Hepatocyte (in vitro differentiated cells): ENCODE measurements at regions not wholly inside any gene's neighbourhood (a gene's known extent, or its start where the extent isn't known, plus 50 kb on each side); places are given as distances from the start of the nearest gene placed in this dataset.

Source experiments
- DNase-seq: peaks from one replicate; pipeline ENCODE4 v3.0.0-alpha.2; 2016; ENCODE audit warnings: low spot score
- H2AFZ ChIP-seq: fragments of 200-600 bp; sonication (generic); 2 replicates; pipeline ENCODE4 v1.6.0; 2016; ENCODE audit warnings: antibody characterized with exemption, mild to moderate bottlenecking
- H3K27ac ChIP-seq: fragments of 200-600 bp; sonication (generic); 2 replicates; pipeline ENCODE4 v1.5.1; 2016; ENCODE audit warnings: mild to moderate bottlenecking
- H3K27me3 ChIP-seq: fragments of 200-600 bp; sonication (generic); 2 replicates; pipeline ENCODE4 v1.6.1; 2016
- H3K36me3 ChIP-seq: fragments of 200-600 bp; sonication (generic); replicated peaks from 2 replicates; pipeline ENCODE4 v1.5.1; 2016; ENCODE audit warnings: low read depth; ENCODE audit not compliant: insufficient read depth
- H3K4me1 ChIP-seq: fragments of 200-600 bp; sonication (generic); 2 replicates; pipeline ENCODE4 v1.5.1; 2016; ENCODE audit warnings: mild to moderate bottlenecking, moderate library complexity; ENCODE audit not compliant: insufficient read depth
- H3K4me2 ChIP-seq: fragments of 200-600 bp; sonication (generic); 2 replicates; pipeline ENCODE4 v1.6.0; 2016
- H3K4me3 ChIP-seq: fragments of 200-600 bp; sonication (generic); 2 replicates; pipeline ENCODE4 v1.5.1; 2016; ENCODE audit warnings: mild to moderate bottlenecking
- H3K79me2 ChIP-seq: fragments of 200-600 bp; sonication (generic); 2 replicates; pipeline ENCODE4 v1.6.0; 2017; ENCODE audit warnings: mild to moderate bottlenecking
- H3K9me2 ChIP-seq: fragments of 200-600 bp; sonication (generic); replicated peaks from 2 replicates; pipeline ENCODE4 v1.6.0; 2017; ENCODE audit warnings: mild to moderate bottlenecking; ENCODE audit not compliant: insufficient read depth
- H3K9me3 ChIP-seq: fragments of 200-600 bp; sonication (generic); 2 replicates; pipeline ENCODE4 v1.5.1; 2016; ENCODE audit warnings: low read depth, mild to moderate bottlenecking
- H4K20me1 ChIP-seq: fragments of 200-600 bp; sonication (generic); 2 replicates; pipeline ENCODE4 v1.6.0; 2016; ENCODE audit warnings: mild to moderate bottlenecking; ENCODE audit not compliant: insufficient read depth, poor library complexity, severe bottlenecking
- CTCF ChIP-seq: fragments of 200-600 bp; sonication (generic); IDR thresholded peaks from 2 replicates; pipeline ENCODE4 v1.5.1; 2016; ENCODE audit warnings: antibody characterized with exemption, mild to moderate bottlenecking; ENCODE audit not compliant: poor library complexity
- EZH2 ChIP-seq: fragments of 200-600 bp; sonication (generic); IDR thresholded peaks from 2 replicates; pipeline ENCODE4 v1.6.1; 2016; ENCODE audit warnings: antibody characterized with exemption, mild to moderate bottlenecking, borderline replicate concordance
- EZH2phosphoT487 ChIP-seq: fragments of 200-600 bp; sonication (generic); IDR thresholded peaks from one replicate; pipeline ENCODE4 v1.6.1; 2018; ENCODE audit warnings: antibody characterized with exemption, mild to moderate bottlenecking, low read depth, moderate library complexity; ENCODE audit not compliant: unreplicated experiment, severe bottlenecking
- WGBS: methylation state at CpG from one replicate; pipeline ENCODE4 v1.1.6; 2016; ENCODE audit warnings: low lambda C conversion rate; ENCODE audit errors: missing lambda C conversion rate; 5-methylcytosine and 5-hydroxymethylcytosine counted together

GRCh38 chr5:33240558-33240957 lies 200.2 kb upstream of the TARS1 start:
- H3K79me2 ChIP-seq: no peaks in the 10 kb centered on the region
- no peak overlapping the region for H3K27ac ChIP-seq
- DNase-seq: no peak
- H3K9me3 ChIP-seq: no peaks in the 10 kb centered on the region
- peaks cover 4% of the 10 kb centered on the region for H3K4me1 ChIP-seq
- H2AFZ ChIP-seq: no peak overlapping the region
- H3K4me3 ChIP-seq: no peak overlapping the region
- WGBS: 89% methylated on average over 6 of the region's 6 CpGs
- H3K9me2 ChIP-seq: no peaks in the 10 kb centered on the region
- H3K4me2 ChIP-seq: no peak overlapping the region
- no peak for TF ChIP-seq EZH2phosphoT487
- TF ChIP-seq EZH2: no peak
- TF ChIP-seq CTCF: no peak
- H3K27me3 ChIP-seq: no peaks in the 10 kb centered on the region
- no peaks in the 10 kb centered on the region for H4K20me1 ChIP-seq
- no peaks in the 10 kb centered on the region for H3K36me3 ChIP-seq

- Histone ChIP-seq H3K9me2 (no peaks in the 10 kb centered on the region), H3K79me2 (no peaks in the 10 kb centered on the region), H3K27ac (no peak overlapping the region), H3K4me3 (no peak overlapping the region), H3K4me1 (peaks cover 4% of the 10 kb centered on the region), H3K36me3 (no peaks in the 10 kb centered on the region), H3K4me2 (no peak overlapping the region), H3K9me3 (no peaks in the 10 kb centered on the region), H4K20me1 (no peaks in the 10 kb centered on the region), H3K27me3 (no peaks in the 10 kb centered on the region), H2AFZ (no peak overlapping the region)
- DNase-seq: no peak
- TF ChIP-seq CTCF: no peak
- TF ChIP-seq EZH2: no peak
- TF ChIP-seq EZH2phosphoT487: no peak
- WGBS: 57% methylated on average over 4 of the region's 4 CpGs
Measured at GRCh38 chr5:33241802-33242201, 199.0 kb upstream of the TARS1 start.

GRCh38 chr5:33242277-33242676 lies 198.5 kb upstream of the TARS1 start:
- Histone ChIP-seq H4K20me1 (no peaks in the 10 kb centered on the region), H3K9me3 (no peaks in the 10 kb centered on the region), H3K36me3 (no peaks in the 10 kb centered on the region), H3K4me2 (no peak overlapping the region), H3K4me3 (no peak overlapping the region), H2AFZ (no peak overlapping the region), H3K4me1 (peaks cover 4% of the 10 kb centered on the region), H3K27me3 (no peaks in the 10 kb centered on the region), H3K27ac (no peak overlapping the region), H3K79me2 (no peaks in the 10 kb centered on the region), H3K9me2 (no peaks in the 10 kb centered on the region)
- WGBS: 97% methylated on average over 2 of the region's 2 CpGs
- no peak for DNase-seq
- no peak for TF ChIP-seq EZH2phosphoT487
- TF ChIP-seq CTCF: no peak
- no peak for TF ChIP-seq EZH2
